IPS-20b (cell line): ENCODE measurements at regions not wholly inside any gene's neighbourhood (a gene's known extent, or its start where the extent isn't known, plus 50 kb on each side); places are given as distances from the start of the nearest gene placed in this dataset.

Experiments used
- H3K27ac ChIP-seq: one replicate; pipeline ENCODE4 v1.5.1; 2013; ENCODE audit warnings: low read length
- H3K27me3 ChIP-seq: 2 replicates; pipeline ENCODE4 v1.6.1; 2013; ENCODE audit warnings: mild to moderate bottlenecking, low read length, inconsistent platforms; ENCODE audit not compliant: insufficient read depth
- H3K36me3 ChIP-seq: 2 replicates; pipeline ENCODE4 v1.6.1; 2013; ENCODE audit warnings: low read depth, mild to moderate bottlenecking, inconsistent platforms, low read length, moderate library complexity; ENCODE audit not compliant: insufficient read depth
- H3K4me1 ChIP-seq: 2 replicates; pipeline ENCODE4 v1.6.1; 2013; ENCODE audit warnings: mild to moderate bottlenecking, control low read depth, inconsistent platforms, low read length, moderate library complexity; ENCODE audit not compliant: insufficient read depth
- H3K4me3 ChIP-seq: 2 replicates; pipeline ENCODE4 v1.5.1; 2013; ENCODE audit warnings: mild to moderate bottlenecking, low read length, inconsistent platforms
- H3K9ac ChIP-seq: 2 replicates; pipeline ENCODE4 v1.6.1; 2013; ENCODE audit warnings: low read depth, mild to moderate bottlenecking, inconsistent platforms, low read length, moderate library complexity
- H3K9me3 ChIP-seq: 2 replicates; pipeline ENCODE4 v1.6.1; 2013; ENCODE audit warnings: mild to moderate bottlenecking, low read depth, low read length, inconsistent platforms; ENCODE audit not compliant: insufficient read depth

- Histone ChIP-seq H3K4me1 (no peaks in the 10 kb centered on the region), H3K27me3 (no peaks in the 10 kb centered on the region), H3K27ac (no peak overlapping the region), H3K4me3 (no peak overlapping the region), H3K36me3 (no peaks in the 10 kb centered on the region), H3K9me3 (no peaks in the 10 kb centered on the region), H3K9ac (no peak overlapping the region)
These were observed 261.6 kb upstream of the ANKRD50 start for GRCh38 chr4:124974152-124974551.

GRCh38 chr4:124973716-124974115, 261.2 kb upstream of the ANKRD50 start:
- H3K4me3 ChIP-seq = no peak overlapping the region
- no peaks in the 10 kb centered on the region for H3K27me3 ChIP-seq
- H3K36me3 ChIP-seq = no peaks in the 10 kb centered on the region
- H3K9ac ChIP-seq = no peak overlapping the region
- H3K4me1 ChIP-seq = no peaks in the 10 kb centered on the region
- H3K27ac ChIP-seq = no peak overlapping the region
- no peaks in the 10 kb centered on the region for H3K9me3 ChIP-seq

GRCh38 chr4:124970011-124970410, 257.5 kb upstream of the ANKRD50 start:
- H3K36me3 ChIP-seq = no peaks in the 10 kb centered on the region
- H3K4me3 ChIP-seq = no peak overlapping the region
- no peak overlapping the region for H3K27ac ChIP-seq
- H3K4me1 ChIP-seq = no peaks in the 10 kb centered on the region
- H3K27me3 ChIP-seq = no peaks in the 10 kb centered on the region
- H3K9ac ChIP-seq = no peak overlapping the region
- no peaks in the 10 kb centered on the region for H3K9me3 ChIP-seq

- Histone ChIP-seq H3K27me3 (no peaks in the 10 kb centered on the region), H3K4me1 (no peaks in the 10 kb centered on the region), H3K36me3 (no peaks in the 10 kb centered on the region), H3K9me3 (peaks cover 20% of the 10 kb centered on the region), H3K4me3 (no peak overlapping the region), H3K27ac (no peak overlapping the region), H3K9ac (no peak overlapping the region)
These were observed 253.0 kb upstream of the ANKRD50 start for GRCh38 chr4:124965497-124965891.

DNA sequence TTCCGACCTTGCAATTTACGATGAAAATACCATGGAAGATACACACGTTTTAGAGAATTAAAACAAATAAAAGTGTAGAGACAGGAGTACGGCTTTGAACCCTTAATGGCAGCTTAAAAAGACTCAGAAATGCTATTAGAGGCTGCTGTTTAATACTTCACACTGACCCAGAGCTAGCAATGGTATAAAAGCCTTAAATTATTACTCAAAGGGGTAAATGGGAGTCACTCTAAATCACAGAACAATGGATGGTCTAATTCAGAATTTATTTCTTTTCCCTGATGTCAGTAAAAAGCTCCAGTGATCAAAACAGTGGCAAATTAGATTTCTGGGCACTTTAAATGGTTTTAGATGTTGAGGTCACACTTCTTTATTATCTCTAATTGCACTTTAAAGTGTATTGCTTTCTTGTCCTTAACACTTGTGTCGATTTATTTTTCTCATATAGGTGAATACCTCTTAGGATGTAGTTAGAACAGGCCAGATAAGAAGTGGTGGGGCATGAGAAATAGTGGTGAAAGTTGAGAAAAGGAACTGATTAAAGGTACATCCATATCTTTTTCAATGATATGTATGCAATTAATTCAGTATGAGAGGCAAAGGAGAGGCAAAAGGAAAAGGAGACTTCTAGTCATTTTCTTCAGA, 252.4 kb upstream of the ANKRD50 start:
- H3K4me1 ChIP-seq = no peaks in the 10 kb centered on the region
- no peak overlapping the region for H3K4me3 ChIP-seq
- peaks cover 25% of the 10 kb centered on the region for H3K9me3 ChIP-seq
- H3K27ac ChIP-seq = no peak overlapping the region
- no peak overlapping the region for H3K9ac ChIP-seq
- no peaks in the 10 kb centered on the region for H3K27me3 ChIP-seq
- H3K36me3 ChIP-seq = no peaks in the 10 kb centered on the region

GRCh38 chr4:124964251-124964650, 251.7 kb upstream of the ANKRD50 start:
- H3K36me3 ChIP-seq = no peaks in the 10 kb centered on the region
- peaks cover 27% of the 10 kb centered on the region for H3K9me3 ChIP-seq
- H3K4me1 ChIP-seq = no peaks in the 10 kb centered on the region
- no peak overlapping the region for H3K4me3 ChIP-seq
- H3K27ac ChIP-seq = no peak overlapping the region
- H3K9ac ChIP-seq = no peak overlapping the region
- H3K27me3 ChIP-seq = no peaks in the 10 kb centered on the region

DNA sequence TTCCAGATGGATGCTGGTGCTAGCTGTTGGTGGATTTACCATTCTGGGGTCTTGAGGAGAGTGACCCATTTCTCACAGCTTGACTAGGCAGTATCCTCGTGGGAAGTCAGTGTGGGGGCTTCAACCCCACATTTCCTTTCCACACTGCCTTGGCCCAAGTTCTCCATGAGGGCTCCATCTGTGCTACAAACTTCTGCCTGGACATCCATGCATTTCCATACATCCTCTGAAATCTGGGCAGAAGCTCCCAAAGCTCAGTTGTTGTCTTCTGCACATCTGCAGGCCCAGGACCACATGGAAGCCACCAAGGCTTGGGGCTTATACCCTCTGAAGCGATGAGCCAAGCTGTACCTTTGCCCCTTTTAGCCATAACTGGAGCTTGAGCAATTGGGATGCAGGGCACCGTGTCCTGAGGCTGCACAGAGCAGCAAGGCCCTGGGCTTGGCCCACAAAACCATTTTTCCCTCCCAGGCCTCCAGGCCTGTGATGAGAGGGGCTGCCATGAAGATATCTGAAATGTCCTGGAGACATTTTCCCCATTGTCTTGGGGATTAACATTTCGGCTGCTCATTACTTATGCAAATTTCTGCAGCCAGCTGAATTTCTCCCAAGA, 248.7 kb upstream of the ANKRD50 start:
- H3K27ac ChIP-seq = no peak overlapping the region
- H3K9me3 ChIP-seq = peaks cover 27% of the 10 kb centered on the region
- H3K36me3 ChIP-seq = no peaks in the 10 kb centered on the region
- H3K27me3 ChIP-seq = no peaks in the 10 kb centered on the region
- peaks cover 10% of the 10 kb centered on the region for H3K4me1 ChIP-seq
- H3K9ac ChIP-seq = no peak overlapping the region
- H3K4me3 ChIP-seq = no peak overlapping the region

- Histone ChIP-seq H3K9ac (no peak overlapping the region), H3K4me3 (no peak overlapping the region), H3K27ac (no peak overlapping the region), H3K9me3 (peaks cover 27% of the 10 kb centered on the region), H3K4me1 (peaks cover 10% of the 10 kb centered on the region), H3K36me3 (no peaks in the 10 kb centered on the region), H3K27me3 (no peaks in the 10 kb centered on the region)
These were observed 246.3 kb upstream of the ANKRD50 start for GRCh38 chr4:124958847-124959246.

- Histone ChIP-seq H3K36me3 (no peaks in the 10 kb centered on the region), H3K9me3 (peaks cover 7% of the 10 kb centered on the region; the same call in 1 of the 2 replicates), H3K27me3 (no peaks in the 10 kb centered on the region), H3K9ac (no peak overlapping the region), H3K4me1 (peaks cover 10% of the 10 kb centered on the region), H3K4me3 (no peak overlapping the region), H3K27ac (no peak overlapping the region)
These were observed 242.9 kb upstream of the ANKRD50 start for GRCh38 chr4:124955476-124955875.

DNA sequence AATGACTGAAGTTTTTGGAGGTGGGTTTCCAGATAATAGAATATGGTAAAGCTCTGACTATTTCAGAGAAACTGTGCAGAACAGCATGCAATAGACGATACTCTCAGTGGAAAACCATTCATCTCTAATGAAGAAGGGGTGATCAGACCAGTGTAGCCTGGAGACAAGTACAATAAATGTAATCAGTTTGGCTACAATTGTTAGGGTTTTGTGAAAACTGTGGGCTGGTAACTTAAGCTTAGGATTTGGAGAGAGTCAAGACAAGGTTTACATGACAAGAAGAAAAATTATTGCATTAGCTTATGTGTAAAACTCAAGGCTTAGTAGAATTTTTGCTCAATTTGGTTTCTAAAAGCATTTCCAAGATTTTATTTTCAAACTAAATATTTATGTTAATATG, 241.5 kb upstream of the ANKRD50 start:
- Histone ChIP-seq H3K27ac (no peak overlapping the region), H3K9ac (no peak overlapping the region), H3K4me3 (no peak overlapping the region), H3K36me3 (no peaks in the 10 kb centered on the region), H3K9me3 (no peaks in the 10 kb centered on the region), H3K4me1 (peaks cover 10% of the 10 kb centered on the region), H3K27me3 (no peaks in the 10 kb centered on the region)

GRCh38 chr4:124953486-124953885, 241.0 kb upstream of the ANKRD50 start:
- H3K27ac ChIP-seq = no peak overlapping the region
- no peaks in the 10 kb centered on the region for H3K36me3 ChIP-seq
- H3K4me3 ChIP-seq = no peak overlapping the region
- no peak overlapping the region for H3K9ac ChIP-seq
- H3K9me3 ChIP-seq = no peaks in the 10 kb centered on the region
- H3K4me1 ChIP-seq = peaks cover 10% of the 10 kb centered on the region
- H3K27me3 ChIP-seq = no peaks in the 10 kb centered on the region

DNA sequence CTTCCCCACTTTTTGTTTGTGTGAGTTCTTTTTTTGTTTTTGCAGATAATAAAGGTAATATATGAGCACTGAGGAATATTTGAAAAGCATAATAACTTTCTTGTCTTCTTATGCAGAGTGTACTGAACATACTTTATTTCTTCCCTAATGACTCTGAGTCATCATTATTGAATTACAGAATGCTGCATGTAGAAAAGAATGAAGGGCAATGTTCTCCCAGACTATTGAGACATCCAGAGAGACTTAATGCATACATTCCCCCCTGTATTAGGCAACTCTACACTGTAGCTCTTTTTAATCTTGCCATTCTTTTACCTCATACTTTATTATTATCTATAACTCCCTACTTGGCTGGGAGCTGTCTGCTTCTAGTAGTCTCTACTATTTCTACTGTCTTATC, 240.5 kb upstream of the ANKRD50 start:
- Histone ChIP-seq H3K9ac (no peak overlapping the region), H3K27me3 (no peaks in the 10 kb centered on the region), H3K27ac (no peak overlapping the region), H3K36me3 (no peaks in the 10 kb centered on the region), H3K4me1 (peaks cover 10% of the 10 kb centered on the region), H3K9me3 (no peaks in the 10 kb centered on the region), H3K4me3 (no peak overlapping the region)
